ENCODE measurements at regions not wholly inside any gene's neighbourhood (a gene's known extent, or its start where the extent isn't known, plus 50 kb on each side); places are given as distances from the start of the nearest gene placed in this dataset.

- no peak overlapping the region for H3K4ac ChIP-seq (ENCODE audit: low read depth, low read length)
- POLR2A ChIA-PET (ENCODE audit: unreplicated experiment) = no interaction called here
- dilution Hi-C loops (cut with HindIII; ENCODE audit: low sequenced_read_pairs, unreplicated experiment) = no loop called here
- in situ Hi-C loops (cut with MboI; ENCODE audit: low sequenced_read_pairs) = no loop called here
- TF ChIP-seq RCOR1 (IDR thresholded peaks at IDR 0.05; ENCODE audit: insufficient replicate concordance, low read length) (no peak), CHD1 (IDR thresholded peaks at IDR 0.05; ENCODE audit: low read depth, low read length) (no peak), POLR2A (IDR thresholded peaks at IDR 0.05; ENCODE audit: low read depth, low read length) (no peak), FOS (IDR thresholded peaks at IDR 0.05; ENCODE audit: low read depth, low read length) (no peak), USF2 (IDR thresholded peaks at IDR 0.05; ENCODE audit: low read depth, low read length) (no peak), SMC3 (IDR thresholded peaks at IDR 0.05; ENCODE audit: low read depth, low read length) (no peak), NFE2L2 (IDR thresholded peaks at IDR 0.05; ENCODE audit: low read depth, low read length) (no peak)
- H3K9ac ChIP-seq (ENCODE audit: low read depth, low read length) = no peak overlapping the region
- H3K14ac ChIP-seq (replicated peaks; ENCODE audit: low read depth, low read length) = no peak overlapping the region
- H3K4me3 ChIP-seq (ENCODE audit: insufficient read depth, low read depth, low read length) = no peak overlapping the region
- H3K56ac ChIP-seq (ENCODE audit: extremely low read depth, insufficient read depth, low read length) = no peak overlapping the region
- H3K4me1 ChIP-seq (ENCODE audit: control insufficient read depth, insufficient read depth, low read length) = no peaks in the 10 kb centered on the region
- H4K91ac ChIP-seq (ENCODE audit: insufficient read depth, low read depth, low read length) = no peak overlapping the region
- no peak overlapping the region for H3K23ac ChIP-seq (ENCODE audit: low read depth, low read length)
- H4K20me1 ChIP-seq (ENCODE audit: insufficient read depth, low read length) = no peaks in the 10 kb centered on the region
- H4K5ac ChIP-seq (ENCODE audit: low read depth, low read length) = no peak overlapping the region
- 80% methylated on average over 1 of the region's 14 CpGs; no CpG with 5 or more reads in 1 of the 2 experiments for WGBS, 2 experiments (ENCODE audit: extremely low coverage in 2 of 2, insufficient read length in 1 of 2)
- H3K27me3 ChIP-seq (ENCODE audit: control insufficient read depth, insufficient read depth, low read length) = no peaks in the 10 kb centered on the region
- ATAC-seq (ENCODE audit: low read depth) (no peak), DNase-seq (no peak)
- no peak overlapping the region for H2AFZ ChIP-seq (replicated peaks; ENCODE audit: low read length, poor library complexity)
- CTCF ChIA-PET = no interaction called here
- H3K9me3 ChIP-seq (ENCODE audit: control insufficient read depth, insufficient read depth, low read length) = peaks cover 24% of the 10 kb centered on the region
- no peak overlapping the region for H2AK9ac ChIP-seq (replicated peaks; ENCODE audit: low read depth, low read length, poor library complexity)
- no peaks in the 10 kb centered on the region for H3K79me1 ChIP-seq (ENCODE audit: low read depth in 1 of 2, low read length in 2 of 2)
- intact Hi-C loops (cut with micrococcal nuclease) = no loop called here
- H2BK120ac ChIP-seq (ENCODE audit: low read depth, low read length) = no peak overlapping the region
- H3K27ac ChIP-seq (ENCODE audit: insufficient read depth, low read length) = no peak overlapping the region
- no peak overlapping the region for H2BK15ac ChIP-seq (ENCODE audit: low read depth, low read length)
- H3K36me3 ChIP-seq (ENCODE audit: control insufficient read depth, insufficient read depth, low read length) = no peaks in the 10 kb centered on the region
- no peaks in the 10 kb centered on the region for H3K9me1 ChIP-seq (ENCODE audit: insufficient read depth, low read length)
- H3K18ac ChIP-seq (ENCODE audit: low read depth, low read length) = no peak overlapping the region
- no peak overlapping the region for H2BK20ac ChIP-seq (ENCODE audit: low read depth, low read length)
- H2AK5ac ChIP-seq (ENCODE audit: low read depth, low read length) = no peak overlapping the region
- H4K8ac ChIP-seq (ENCODE audit: low read depth in 2 of 2, low read length in 2 of 2) = no peak overlapping the region
- no peak overlapping the region for H3K4me2 ChIP-seq (ENCODE audit: low read depth, low read length)
- BruUV-seq (replicated peaks) = no TSS peak
- no peak overlapping the region for H2BK5ac ChIP-seq (ENCODE audit: low read depth, low read length, poor library complexity, severe bottlenecking)
Measured at GRCh38 chr15:93307513-93307912, 218.5 kb upstream of the RGMA start.
